Thymus (tissue), 11 donors: ENCODE measurements at regions not wholly inside any gene's neighbourhood (a gene's known extent, or its start where the extent isn't known, plus 50 kb on each side); places are given as distances from the start of the nearest gene placed in this dataset.

ENCODE experiments used
- DNase-seq, 9 donors: peaks; one replicate each; pipeline ENCODE4 v3.0.0-alpha.2; 2013; ENCODE audit warnings: low spot score in 9 of 9, low read depth in 6 of 9, missing footprints in 1 of 9
- H3K27ac ChIP-seq, 2 donors: one replicate each; pipeline ENCODE4 v1.5.1; 2013; ENCODE audit warnings: control low read depth in 1 of 2, low read depth in 1 of 2, low read length in 1 of 2, mild to moderate bottlenecking in 1 of 2, moderate library complexity in 1 of 2
- H3K27me3 ChIP-seq, 2 donors: one replicate each; pipeline ENCODE4 v1.5.1; 2013; ENCODE audit warnings: low read length in 1 of 2; ENCODE audit not compliant: control insufficient read depth in 2 of 2, insufficient read depth in 1 of 2
- H3K36me3 ChIP-seq, 2 donors: one replicate each; pipeline ENCODE4 v1.5.1; 2013; ENCODE audit warnings: low read length in 1 of 2, mild to moderate bottlenecking in 1 of 2, moderate library complexity in 1 of 2; ENCODE audit not compliant: control insufficient read depth in 2 of 2, insufficient read depth in 2 of 2
- H3K4me1 ChIP-seq, 2 donors: one replicate each; pipeline ENCODE4 v1.5.1; 2013; ENCODE audit warnings: low read length in 2 of 2; ENCODE audit not compliant: control insufficient read depth in 2 of 2, insufficient read depth in 2 of 2
- H3K4me3 ChIP-seq, 2 donors: one replicate each; pipeline ENCODE4 v1.5.1; 2013; ENCODE audit warnings: low read length in 2 of 2, control low read depth in 1 of 2, mild to moderate bottlenecking in 1 of 2
- H3K9me3 ChIP-seq, 2 donors: one replicate each; pipeline ENCODE4 v1.5.1; 2013; ENCODE audit warnings: low read length in 1 of 2, mild to moderate bottlenecking in 1 of 2; ENCODE audit not compliant: control insufficient read depth in 2 of 2, insufficient read depth in 1 of 2
- WGBS: extraction: QIAGEN DNeasy Blood & Tissue Kit; methylation state at CpG from one replicate; pipeline ENCODE4 v1.1.7; 2013; 5-methylcytosine and 5-hydroxymethylcytosine counted together
- donor health status: healthy.

- no peak for DNase-seq
- 98% methylated on average over 2 of the region's 2 CpGs for WGBS
- Histone ChIP-seq H3K27ac (no peak overlapping the region), H3K27me3 (no peaks in the 10 kb centered on the region), H3K4me3 (no peak overlapping the region), H3K4me1 (no peaks in the 10 kb centered on the region), H3K9me3 (no peaks in the 10 kb centered on the region), H3K36me3 (no peaks in the 10 kb centered on the region)
Observed at GRCh38 chr1:56034847-56035481, 544.4 kb downstream of the PLPP3 start.

- Histone ChIP-seq H3K27ac (no peak overlapping the region), H3K4me3 (no peak overlapping the region), H3K4me1 (no peaks in the 10 kb centered on the region), H3K27me3 (no peaks in the 10 kb centered on the region), H3K9me3 (no peaks in the 10 kb centered on the region), H3K36me3 (no peaks in the 10 kb centered on the region)
- no peak for DNase-seq
Observed at GRCh38 chr1:56034222-56034621, 545.1 kb downstream of the PLPP3 start.

GRCh38 chr1:56033321-56034037, 545.9 kb downstream of the PLPP3 start:
- no peak for DNase-seq
- WGBS, result 81% methylated on average over 3 of the region's 3 CpGs
- no peaks in the 10 kb centered on the region for H3K36me3 ChIP-seq
- no peak overlapping the region for H3K4me3 ChIP-seq
- H3K4me1 ChIP-seq, result no peaks in the 10 kb centered on the region
- H3K27me3 ChIP-seq, result no peaks in the 10 kb centered on the region
- no peaks in the 10 kb centered on the region for H3K9me3 ChIP-seq
- no peak overlapping the region for H3K27ac ChIP-seq

- Histone ChIP-seq H3K9me3 (no peaks in the 10 kb centered on the region), H3K27ac (no peak overlapping the region), H3K4me3 (no peak overlapping the region), H3K27me3 (no peaks in the 10 kb centered on the region), H3K36me3 (no peaks in the 10 kb centered on the region), H3K4me1 (no peaks in the 10 kb centered on the region)
- DNase-seq, result no peak
- WGBS, result 96% methylated on average over 3 of the region's 3 CpGs
Observed at GRCh38 chr1:56032096-56032676, 547.2 kb downstream of the PLPP3 start.

- 97% methylated on average over 3 of the region's 3 CpGs for WGBS
- H3K4me1 ChIP-seq, result no peaks in the 10 kb centered on the region
Observed at GRCh38 chr1:56031001-56031400, 548.4 kb downstream of the PLPP3 start.

GRCh38 chr1:56029319-56030003, 549.9 kb downstream of the PLPP3 start:
- H3K27me3 ChIP-seq, result no peaks in the 10 kb centered on the region
- no peaks in the 10 kb centered on the region for H3K4me1 ChIP-seq
- 73% methylated on average over 4 of the region's 4 CpGs for WGBS
- no peak overlapping the region for H3K4me3 ChIP-seq
- H3K27ac ChIP-seq, result no peak overlapping the region
- H3K9me3 ChIP-seq, result no peaks in the 10 kb centered on the region
- DNase-seq, result peak in 4 of 9 donors; percentile 3 to 26 (median 12)
- no peaks in the 10 kb centered on the region for H3K36me3 ChIP-seq

More at GRCh38 chr1:56031001-56031400, 548.4 kb downstream of the PLPP3 start:
- Histone ChIP-seq H3K36me3 (no peaks in the 10 kb centered on the region), H3K4me3 (no peak overlapping the region), H3K27ac (no peak overlapping the region), H3K27me3 (no peaks in the 10 kb centered on the region), H3K9me3 (no peaks in the 10 kb centered on the region)
- DNase-seq, result no peak

GRCh38 chr1:56028911-56029310, 550.5 kb downstream of the PLPP3 start:
- Histone ChIP-seq H3K36me3 (no peaks in the 10 kb centered on the region), H3K27me3 (no peaks in the 10 kb centered on the region), H3K4me1 (no peaks in the 10 kb centered on the region), H3K27ac (no peak overlapping the region), H3K9me3 (no peaks in the 10 kb centered on the region), H3K4me3 (no peak overlapping the region)
- DNase-seq, result no peak
- WGBS, result 97% methylated on average over 1 of the region's 1 CpG

- 9% methylated on average over 1 of the region's 1 CpG for WGBS
- Histone ChIP-seq H3K27ac (no peak overlapping the region), H3K4me3 (no peak overlapping the region)
Observed at GRCh38 chr1:56028244-56028643, 551.1 kb downstream of the PLPP3 start.

GRCh38 chr1:56025942-56026341, 553.4 kb downstream of the PLPP3 start:
- DNase-seq, result no peak
- Histone ChIP-seq H3K9me3 (no peaks in the 10 kb centered on the region), H3K27me3 (no peaks in the 10 kb centered on the region), H3K36me3 (no peaks in the 10 kb centered on the region), H3K27ac (no peak overlapping the region), H3K4me3 (no peak overlapping the region), H3K4me1 (no peaks in the 10 kb centered on the region)
- 94% methylated on average over 3 of the region's 3 CpGs for WGBS

More at GRCh38 chr1:56028244-56028643, 551.1 kb downstream of the PLPP3 start:
- Histone ChIP-seq H3K27me3 (no peaks in the 10 kb centered on the region), H3K4me1 (no peaks in the 10 kb centered on the region), H3K9me3 (no peaks in the 10 kb centered on the region), H3K36me3 (no peaks in the 10 kb centered on the region)
- no peak for DNase-seq
